Activated CD4-positive, alpha-beta T cell treated with anti-CD3 and anti-CD28 coated beads, Interleukin-2, amount 10 ng/mL, durations not matched to agents 24 days and 14 days (primary cell): ENCODE measurements at regions not wholly inside any gene's neighbourhood (a gene's known extent, or its start where the extent isn't known, plus 50 kb on each side); places are given as distances from the start of the nearest gene placed in this dataset.

Experiments used
- DNase-seq: peaks from one replicate; pipeline ENCODE4 v3.0.0; 2022
- H3K27ac Mint-ChIP-seq: one replicate; pipeline ENCODE4 v1.8.0; 2022; ENCODE audit warnings: mild to moderate bottlenecking, mixed read lengths
- H3K27me3 Mint-ChIP-seq: one replicate; pipeline ENCODE4 v1.8.0; 2022; ENCODE audit warnings: mixed read lengths
- H3K36me3 Mint-ChIP-seq: one replicate; pipeline ENCODE4 v1.8.0; 2022; ENCODE audit warnings: low read depth, mild to moderate bottlenecking, mixed read lengths
- H3K4me1 Mint-ChIP-seq: one replicate; pipeline ENCODE4 v1.8.0; 2021; ENCODE audit warnings: mixed read lengths
- H3K4me3 Mint-ChIP-seq: one replicate; pipeline ENCODE4 v1.8.0; 2022; ENCODE audit warnings: mild to moderate bottlenecking, moderate library complexity, mixed read lengths
- H3K9me3 Mint-ChIP-seq: one replicate; pipeline ENCODE4 v1.8.0; 2021; ENCODE audit warnings: mixed read lengths
- intact Hi-C: fragments of 100-400 bp; cut with micrococcal nuclease; formaldehyde crosslinking; loops from one replicate; pipeline ENCODE4 v1.15.1; 2023

DNA sequence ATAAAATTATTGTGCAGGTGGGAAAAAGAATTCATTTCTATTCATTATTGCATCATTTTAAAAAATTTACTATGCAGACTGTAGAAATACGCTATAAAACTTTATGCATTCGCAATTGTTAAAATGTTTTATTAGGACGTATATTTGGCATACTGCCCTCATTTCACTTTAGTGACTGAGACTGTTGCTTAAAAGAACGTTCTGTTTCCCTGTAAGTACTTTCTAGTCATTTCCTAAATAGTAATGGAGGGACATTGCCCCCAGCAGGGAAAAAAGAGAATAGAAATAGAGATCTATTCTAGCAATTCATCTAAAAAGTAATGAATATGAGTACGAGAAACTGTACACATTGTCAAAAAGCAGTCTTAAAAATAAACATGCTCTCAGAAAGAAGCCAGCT, 1295.8 kb upstream of the TENM3 start:
- no peak overlapping the region for H3K4me3 Mint-ChIP-seq
- H3K9me3 Mint-ChIP-seq, result no peaks in the 10 kb centered on the region
- no peaks in the 10 kb centered on the region for H3K27me3 Mint-ChIP-seq
- H3K36me3 Mint-ChIP-seq, result no peaks in the 10 kb centered on the region
- DNase-seq, result no peak
- no peaks in the 10 kb centered on the region for H3K4me1 Mint-ChIP-seq
- intact Hi-C loops, result no loop called here
- no peak overlapping the region for H3K27ac Mint-ChIP-seq

DNA sequence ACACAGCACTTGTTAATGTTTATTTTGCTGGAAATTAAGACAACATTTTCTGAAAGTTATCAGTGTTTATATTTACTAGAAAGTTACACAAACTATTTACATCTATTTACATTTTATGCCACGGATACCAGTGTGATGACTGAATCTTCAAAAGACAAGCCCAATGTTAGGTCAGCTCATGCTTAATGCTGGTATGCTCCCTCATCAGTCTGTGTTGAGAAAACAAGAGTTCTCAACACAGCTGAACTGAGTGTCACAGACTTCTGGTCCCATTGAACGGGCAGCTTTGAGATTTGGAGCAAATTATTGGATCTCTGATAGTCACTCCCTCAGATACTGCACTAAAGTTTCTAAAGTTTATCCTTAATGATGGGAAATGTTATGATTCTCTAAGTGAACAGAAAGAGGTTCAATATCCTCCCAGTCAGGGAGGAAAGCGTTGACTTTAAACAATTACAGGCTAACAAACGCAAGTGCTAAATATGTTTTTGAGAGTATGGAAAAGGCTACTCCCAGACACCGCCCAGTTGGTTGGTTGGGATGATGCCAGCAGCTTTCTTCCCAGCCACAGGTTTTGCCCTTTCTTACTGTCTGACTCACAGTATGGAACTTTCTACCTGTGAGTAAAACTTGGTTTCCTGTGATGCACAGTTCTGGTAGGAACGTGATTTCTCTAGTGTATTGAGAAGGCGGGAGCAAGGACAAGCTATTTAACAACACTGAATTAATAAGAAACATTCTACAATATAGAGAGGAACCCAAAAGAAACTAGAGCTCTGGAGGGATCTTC, 1293.6 kb upstream of the TENM3 start:
- H3K27me3 Mint-ChIP-seq, result no peaks in the 10 kb centered on the region
- no peaks in the 10 kb centered on the region for H3K36me3 Mint-ChIP-seq
- intact Hi-C loops, result no loop called here
- no peak overlapping the region for H3K4me3 Mint-ChIP-seq
- no peak for DNase-seq
- H3K4me1 Mint-ChIP-seq, result no peaks in the 10 kb centered on the region
- no peak overlapping the region for H3K27ac Mint-ChIP-seq
- no peaks in the 10 kb centered on the region for H3K9me3 Mint-ChIP-seq

- intact Hi-C loops, result no loop called here
- H3K4me3 Mint-ChIP-seq, result no peak overlapping the region
- DNase-seq, result no peak
- no peaks in the 10 kb centered on the region for H3K4me1 Mint-ChIP-seq
- no peak overlapping the region for H3K27ac Mint-ChIP-seq
- H3K36me3 Mint-ChIP-seq, result no peaks in the 10 kb centered on the region
- H3K27me3 Mint-ChIP-seq, result no peaks in the 10 kb centered on the region
- H3K9me3 Mint-ChIP-seq, result no peaks in the 10 kb centered on the region
Measured at GRCh38 chr4:180950377-180950776, 1292.8 kb upstream of the TENM3 start.

- intact Hi-C loops, result no loop called here
- Mint-ChIP-seq H3K27me3 (no peaks in the 10 kb centered on the region), H3K4me1 (no peaks in the 10 kb centered on the region), H3K36me3 (no peaks in the 10 kb centered on the region), H3K4me3 (no peak overlapping the region), H3K9me3 (no peaks in the 10 kb centered on the region), H3K27ac (no peak overlapping the region)
- DNase-seq, result no peak
Measured at GRCh38 chr4:180951312-180951711, 1291.9 kb upstream of the TENM3 start.

GRCh38 chr4:180953572-180953971, 1289.6 kb upstream of the TENM3 start:
- H3K27me3 Mint-ChIP-seq, result no peaks in the 10 kb centered on the region
- no peak for DNase-seq
- no peak overlapping the region for H3K27ac Mint-ChIP-seq
- no peaks in the 10 kb centered on the region for H3K4me1 Mint-ChIP-seq
- intact Hi-C loops, result no loop called here
- no peak overlapping the region for H3K4me3 Mint-ChIP-seq
- H3K36me3 Mint-ChIP-seq, result no peaks in the 10 kb centered on the region
- H3K9me3 Mint-ChIP-seq, result no peaks in the 10 kb centered on the region

GRCh38 chr4:180960743-180961401, 1282.3 kb upstream of the TENM3 start:
- intact Hi-C loops, result no loop called here
- no peaks in the 10 kb centered on the region for H3K36me3 Mint-ChIP-seq
- no peak overlapping the region for H3K4me3 Mint-ChIP-seq
- no peaks in the 10 kb centered on the region for H3K4me1 Mint-ChIP-seq
- H3K9me3 Mint-ChIP-seq, result no peaks in the 10 kb centered on the region
- no peaks in the 10 kb centered on the region for H3K27me3 Mint-ChIP-seq
- no peak for DNase-seq
- H3K27ac Mint-ChIP-seq, result no peak overlapping the region

GRCh38 chr4:180962268-180962667, 1280.9 kb upstream of the TENM3 start:
- no peak overlapping the region for H3K27ac Mint-ChIP-seq
- H3K4me1 Mint-ChIP-seq, result no peaks in the 10 kb centered on the region
- intact Hi-C loops, result no loop called here
- H3K27me3 Mint-ChIP-seq, result no peaks in the 10 kb centered on the region
- H3K4me3 Mint-ChIP-seq, result no peak overlapping the region
- DNase-seq, result no peak
- H3K36me3 Mint-ChIP-seq, result no peaks in the 10 kb centered on the region
- no peaks in the 10 kb centered on the region for H3K9me3 Mint-ChIP-seq

DNA sequence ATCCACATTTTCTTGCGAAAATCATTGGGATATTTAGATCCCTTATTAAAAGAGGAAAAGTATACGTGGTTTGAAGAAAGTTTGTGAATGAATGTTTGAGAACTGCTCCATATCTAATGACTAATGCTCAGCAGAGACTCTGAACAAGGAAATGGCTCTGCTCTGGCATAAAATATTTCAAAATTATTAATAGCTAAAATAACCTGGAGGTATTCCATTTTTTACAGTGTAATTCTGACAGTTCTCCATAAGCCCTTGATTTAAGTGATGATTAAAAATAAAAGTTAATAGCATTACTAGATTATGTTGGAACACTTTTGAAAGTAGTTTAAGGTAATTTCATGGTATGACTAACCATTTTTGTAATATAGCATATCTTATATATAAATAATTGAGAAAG, 1276.9 kb upstream of the TENM3 start:
- H3K4me3 Mint-ChIP-seq, result no peak overlapping the region
- intact Hi-C loops, result no loop called here
- no peaks in the 10 kb centered on the region for H3K9me3 Mint-ChIP-seq
- DNase-seq, result no peak
- H3K36me3 Mint-ChIP-seq, result no peaks in the 10 kb centered on the region
- H3K27me3 Mint-ChIP-seq, result no peaks in the 10 kb centered on the region
- no peaks in the 10 kb centered on the region for H3K4me1 Mint-ChIP-seq
- H3K27ac Mint-ChIP-seq, result no peak overlapping the region

DNA sequence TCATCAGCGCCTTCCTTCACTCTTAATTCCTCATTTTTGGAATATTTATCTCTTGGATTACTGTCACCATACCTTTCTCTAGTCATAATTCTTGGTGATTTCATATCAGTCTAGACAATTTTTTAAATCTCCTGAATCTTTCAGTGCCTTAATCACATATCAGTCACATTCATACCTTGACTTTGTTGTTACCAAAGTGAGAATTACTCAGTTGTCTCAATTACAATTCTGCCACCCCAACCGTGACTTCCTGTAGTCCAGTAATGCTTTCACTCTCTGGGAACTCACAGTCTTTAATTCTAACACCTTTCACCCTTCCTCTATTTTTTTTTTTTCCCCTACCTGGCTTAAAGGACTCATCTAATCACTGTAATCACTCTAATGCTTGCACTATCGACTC, 1275.3 kb upstream of the TENM3 start:
- intact Hi-C loops, result no loop called here
- Mint-ChIP-seq H3K4me1 (no peaks in the 10 kb centered on the region), H3K4me3 (no peak overlapping the region), H3K27ac (no peak overlapping the region), H3K27me3 (no peaks in the 10 kb centered on the region), H3K9me3 (no peaks in the 10 kb centered on the region), H3K36me3 (no peaks in the 10 kb centered on the region)
- DNase-seq, result no peak

GRCh38 chr4:180973894-180974293, 1269.3 kb upstream of the TENM3 start:
- Mint-ChIP-seq H3K27me3 (no peaks in the 10 kb centered on the region), H3K27ac (no peak overlapping the region), H3K9me3 (no peaks in the 10 kb centered on the region), H3K36me3 (no peaks in the 10 kb centered on the region), H3K4me3 (no peak overlapping the region), H3K4me1 (no peaks in the 10 kb centered on the region)
- intact Hi-C loops, result no loop called here
- no peak for DNase-seq

DNA sequence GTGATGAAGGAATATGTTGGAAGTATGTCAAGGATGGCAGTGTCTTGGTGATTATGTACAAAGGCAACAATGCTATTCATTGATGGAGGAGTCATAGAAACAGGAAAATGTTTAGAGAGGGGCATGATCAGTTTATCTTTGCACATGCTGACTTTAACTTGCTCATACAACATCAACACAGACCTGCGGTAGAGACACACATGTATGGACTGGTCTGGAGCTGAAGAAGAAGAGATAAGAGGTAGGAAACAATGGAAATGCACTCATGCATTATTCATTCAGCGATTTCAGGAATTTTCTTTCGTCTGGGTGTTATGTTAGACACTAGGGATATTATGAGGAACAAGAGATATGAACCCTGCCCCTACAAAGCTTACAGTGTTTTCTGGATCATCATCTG, 1252.3 kb upstream of the TENM3 start:
- Mint-ChIP-seq H3K36me3 (no peaks in the 10 kb centered on the region), H3K4me3 (no peak overlapping the region), H3K27ac (no peak overlapping the region), H3K4me1 (no peaks in the 10 kb centered on the region), H3K9me3 (no peaks in the 10 kb centered on the region), H3K27me3 (no peaks in the 10 kb centered on the region)
- DNase-seq, result no peak
- intact Hi-C loops, result no loop called here

- no peak overlapping the region for H3K27ac Mint-ChIP-seq
- intact Hi-C loops, result no loop called here
- no peak overlapping the region for H3K4me3 Mint-ChIP-seq
- no peaks in the 10 kb centered on the region for H3K9me3 Mint-ChIP-seq
- H3K4me1 Mint-ChIP-seq, result no peaks in the 10 kb centered on the region
- DNase-seq, result no peak
- H3K36me3 Mint-ChIP-seq, result no peaks in the 10 kb centered on the region
- H3K27me3 Mint-ChIP-seq, result no peaks in the 10 kb centered on the region
Measured at GRCh38 chr4:180993244-180993836, 1249.9 kb upstream of the TENM3 start.

- H3K27me3 Mint-ChIP-seq, result no peaks in the 10 kb centered on the region
- DNase-seq, result no peak
- intact Hi-C loops, result no loop called here
- no peaks in the 10 kb centered on the region for H3K9me3 Mint-ChIP-seq
- H3K36me3 Mint-ChIP-seq, result no peaks in the 10 kb centered on the region
- H3K27ac Mint-ChIP-seq, result no peak overlapping the region
- H3K4me3 Mint-ChIP-seq, result no peak overlapping the region
- no peaks in the 10 kb centered on the region for H3K4me1 Mint-ChIP-seq
Measured at GRCh38 chr4:180994722-180995121, 1248.5 kb upstream of the TENM3 start.

DNA sequence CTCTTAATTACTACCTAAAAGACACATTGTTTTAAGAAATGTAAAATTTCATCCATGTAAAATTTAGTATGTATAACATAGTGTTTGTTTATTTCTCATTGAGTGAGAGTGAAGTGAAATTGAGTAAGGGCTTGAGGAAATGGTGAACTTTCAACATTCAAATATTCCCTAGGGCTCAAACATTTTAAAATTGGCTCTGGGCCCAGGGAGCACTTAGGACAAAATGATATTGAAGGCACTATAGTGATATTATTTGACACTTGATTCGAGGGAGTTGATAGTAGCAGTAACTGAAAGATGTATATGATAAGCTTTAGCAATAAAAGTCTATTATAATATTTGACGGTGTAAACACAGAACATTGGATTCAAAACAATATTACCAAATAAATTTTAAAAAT, 1244.0 kb upstream of the TENM3 start:
- Mint-ChIP-seq H3K27me3 (no peaks in the 10 kb centered on the region), H3K36me3 (no peaks in the 10 kb centered on the region), H3K9me3 (no peaks in the 10 kb centered on the region), H3K27ac (no peak overlapping the region), H3K4me3 (no peak overlapping the region), H3K4me1 (no peaks in the 10 kb centered on the region)
- DNase-seq, result no peak
- intact Hi-C loops, result no loop called here
